ENCODE measurements at regions not wholly inside any gene's neighbourhood (a gene's known extent, or its start where the extent isn't known, plus 50 kb on each side); places are given as distances from the start of the nearest gene placed in this dataset.

DNA sequence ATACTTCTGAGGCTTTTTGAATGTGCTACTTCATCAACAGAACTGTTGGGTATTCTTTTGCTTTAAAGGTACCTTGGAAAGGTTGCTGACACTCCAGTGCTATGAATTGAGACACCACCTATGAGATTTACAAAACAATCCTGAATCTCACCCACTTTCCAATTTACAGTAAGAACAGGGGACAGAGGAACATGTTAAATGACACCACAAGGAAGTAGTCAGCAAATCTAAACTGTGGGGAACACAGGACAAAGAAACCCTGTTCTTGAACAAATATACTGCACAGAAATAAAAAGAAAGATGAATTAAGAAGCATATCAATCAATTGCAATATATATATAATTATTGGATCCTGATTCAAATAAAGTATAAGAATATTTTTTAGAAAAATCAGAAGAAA lies 216.7 kb upstream of the ARID1B start:
- TF ChIP-seq CTCF (conservative IDR thresholded peaks at IDR 0.05; ENCODE audit: low read length): no peak
- no peak for TF ChIP-seq EZH2phosphoT487 (IDR thresholded peaks at IDR 0.05; ENCODE audit: borderline replicate concordance, low read depth, low read length)

Measured in OCI-LY7 (cell line).